GM23248 (cell line): ENCODE measurements at regions not wholly inside any gene's neighbourhood (a gene's known extent, or its start where the extent isn't known, plus 50 kb on each side); places are given as distances from the start of the nearest gene placed in this dataset.

ENCODE experiments used
- EZH2 ChIP-seq: fragments of 200-600 bp; sonication (generic); IDR thresholded peaks from 2 replicates; pipeline ENCODE4 v1.6.1; 2018; ENCODE audit warnings: antibody characterized with exemption, mild to moderate bottlenecking; ENCODE audit not compliant: insufficient read depth, poor library complexity, severe bottlenecking
- EZH2phosphoT487 ChIP-seq: fragments of 200-600 bp; sonication (generic); IDR thresholded peaks from 2 replicates; pipeline ENCODE4 v1.6.1; 2018; ENCODE audit warnings: antibody characterized with exemption, moderate library complexity, mild to moderate bottlenecking, low read depth; ENCODE audit not compliant: insufficient read depth

DNA sequence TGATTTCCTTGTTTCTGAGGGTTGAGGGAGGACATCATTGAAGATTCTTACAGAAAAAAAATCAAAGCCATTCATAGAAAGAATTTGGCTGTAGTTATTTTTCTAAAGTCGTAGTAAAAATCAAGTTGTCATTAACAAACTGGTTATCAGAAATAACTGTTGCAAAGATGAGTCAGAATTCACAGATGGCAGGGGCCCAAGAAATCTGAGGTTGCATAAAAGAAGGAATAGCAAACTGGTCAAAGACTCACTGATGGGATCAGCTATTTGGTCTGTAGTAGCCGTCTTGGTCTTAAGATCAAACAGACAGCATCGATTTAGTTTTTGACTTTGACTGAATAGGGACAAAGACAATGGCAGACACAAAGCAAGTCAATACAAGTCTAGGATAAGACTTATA is 334.3 kb downstream of the FIGN start:
- TF ChIP-seq EZH2phosphoT487, result no peak
- no peak for TF ChIP-seq EZH2
